ENCODE measurements at regions not wholly inside any gene's neighbourhood (a gene's known extent, or its start where the extent isn't known, plus 50 kb on each side); places are given as distances from the start of the nearest gene placed in this dataset.

GRCh38 chr22:47805394-47805935 lies 1043.0 kb downstream of the TBC1D22A start:
- no peak for DNase-seq (ENCODE audit: low read depth)

GRCh38 chr22:47804281-47804680 lies 1041.8 kb downstream of the TBC1D22A start:
- DNase-seq (ENCODE audit: low read depth): no peak

GRCh38 chr22:47802421-47802820 lies 1040.0 kb downstream of the TBC1D22A start:
- DNase-seq (ENCODE audit: low read depth): no peak

- DNase-seq (ENCODE audit: low read depth): no peak
Measured at GRCh38 chr22:47801541-47802245, 1039.2 kb downstream of the TBC1D22A start.

GRCh38 chr22:47798229-47798628 lies 1035.8 kb downstream of the TBC1D22A start:
- DNase-seq (ENCODE audit: low read depth): no peak

GRCh38 chr22:47797342-47797945 lies 1035.0 kb downstream of the TBC1D22A start:
- DNase-seq (ENCODE audit: low read depth): no peak

GRCh38 chr22:47796128-47796908 lies 1033.9 kb downstream of the TBC1D22A start:
- no peak for DNase-seq (ENCODE audit: low read depth)

- DNase-seq (ENCODE audit: low read depth): no peak
Measured at GRCh38 chr22:47795477-47796127, 1033.2 kb downstream of the TBC1D22A start.

GRCh38 chr22:47794851-47795250 lies 1032.4 kb downstream of the TBC1D22A start:
- peak; percentile 10 for DNase-seq (ENCODE audit: low read depth)

GRCh38 chr22:47793304-47794101 lies 1031.1 kb downstream of the TBC1D22A start:
- DNase-seq (ENCODE audit: low read depth): no peak

- DNase-seq (ENCODE audit: low read depth): no peak
Measured at GRCh38 chr22:47789171-47789570, 1026.7 kb downstream of the TBC1D22A start.

- no peak for DNase-seq (ENCODE audit: low read depth)
Measured at GRCh38 chr22:47788461-47788860, 1026.0 kb downstream of the TBC1D22A start.

- DNase-seq (ENCODE audit: low read depth): no peak
Measured at GRCh38 chr22:47787501-47788227, 1025.2 kb downstream of the TBC1D22A start.

- no peak for DNase-seq (ENCODE audit: low read depth)
Measured at GRCh38 chr22:47786650-47787290, 1024.3 kb downstream of the TBC1D22A start.

- no peak for DNase-seq (ENCODE audit: low read depth)
Measured at GRCh38 chr22:47784991-47785390, 1022.5 kb downstream of the TBC1D22A start.

- no peak for DNase-seq (ENCODE audit: low read depth)
Measured at GRCh38 chr22:47784367-47784983, 1022.0 kb downstream of the TBC1D22A start.

- DNase-seq (ENCODE audit: low read depth): no peak
Measured at GRCh38 chr22:47783433-47784366, 1021.2 kb downstream of the TBC1D22A start.
